GM12865 (cell line): ENCODE measurements at regions not wholly inside any gene's neighbourhood (a gene's known extent, or its start where the extent isn't known, plus 50 kb on each side); places are given as distances from the start of the nearest gene placed in this dataset.

Experiments used
- DNase-seq: peaks from one replicate; pipeline ENCODE4 v3.0.0; 2010; ENCODE audit warnings: low read depth
- H3K4me3 ChIP-seq: 2 replicates; pipeline ENCODE4 v1.5.1; 2011; ENCODE audit warnings: mild to moderate bottlenecking, low read depth, low read length, control low read depth
- CTCF ChIP-seq: IDR thresholded peaks from 2 replicates; pipeline ENCODE4 v1.5.1; 2011; ENCODE audit warnings: low read length, control low read depth, low read depth, inconsistent platforms; ENCODE audit not compliant: insufficient read depth; ENCODE audit errors: missing control alignments

GRCh38 chr2:211045025-211045424, 488.6 kb downstream of the CPS1 start:
- TF ChIP-seq CTCF: no peak
- DNase-seq: no peak

DNA sequence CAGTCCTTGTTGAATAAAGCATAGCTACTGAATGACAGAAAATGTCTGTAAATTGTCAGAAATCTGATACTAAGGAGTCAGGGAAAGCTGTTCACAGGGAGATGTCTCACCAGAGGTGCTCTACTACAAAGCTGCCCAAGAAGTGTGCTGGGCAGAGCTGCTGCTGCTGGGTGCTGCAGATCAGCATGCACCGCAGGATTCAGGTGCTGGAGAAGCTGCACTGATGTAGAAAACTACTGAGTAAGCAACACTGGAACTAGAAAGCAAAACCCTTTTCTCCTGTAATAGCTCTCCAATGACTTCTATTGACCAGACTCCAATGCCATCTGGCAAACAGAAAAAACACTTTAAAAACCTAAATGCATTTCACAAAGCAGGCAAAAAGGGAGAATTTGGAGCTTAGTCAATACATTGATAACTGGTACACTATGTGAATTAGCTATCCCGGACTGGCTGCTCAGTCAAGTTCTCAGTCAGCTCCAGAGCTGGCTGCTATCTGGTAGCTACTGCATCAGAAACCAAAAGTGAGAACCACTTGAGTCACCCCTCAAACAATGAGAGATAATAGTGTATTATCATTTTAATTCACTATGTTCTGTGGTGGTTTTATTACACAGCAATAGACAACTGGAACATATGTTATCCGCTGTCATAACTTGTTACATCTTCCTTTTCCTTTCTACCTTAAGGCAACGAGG, 493.1 kb downstream of the CPS1 start:
- no peak for DNase-seq
- no peak for TF ChIP-seq CTCF
- H3K4me3 ChIP-seq: no peak overlapping the region

More at GRCh38 chr2:211045025-211045424, 488.6 kb downstream of the CPS1 start:
- no peak overlapping the region for H3K4me3 ChIP-seq

- no peak for TF ChIP-seq CTCF
- no peak overlapping the region for H3K4me3 ChIP-seq
- DNase-seq: no peak
These were observed 499.0 kb downstream of the CPS1 start for GRCh38 chr2:211055438-211055837.

DNA sequence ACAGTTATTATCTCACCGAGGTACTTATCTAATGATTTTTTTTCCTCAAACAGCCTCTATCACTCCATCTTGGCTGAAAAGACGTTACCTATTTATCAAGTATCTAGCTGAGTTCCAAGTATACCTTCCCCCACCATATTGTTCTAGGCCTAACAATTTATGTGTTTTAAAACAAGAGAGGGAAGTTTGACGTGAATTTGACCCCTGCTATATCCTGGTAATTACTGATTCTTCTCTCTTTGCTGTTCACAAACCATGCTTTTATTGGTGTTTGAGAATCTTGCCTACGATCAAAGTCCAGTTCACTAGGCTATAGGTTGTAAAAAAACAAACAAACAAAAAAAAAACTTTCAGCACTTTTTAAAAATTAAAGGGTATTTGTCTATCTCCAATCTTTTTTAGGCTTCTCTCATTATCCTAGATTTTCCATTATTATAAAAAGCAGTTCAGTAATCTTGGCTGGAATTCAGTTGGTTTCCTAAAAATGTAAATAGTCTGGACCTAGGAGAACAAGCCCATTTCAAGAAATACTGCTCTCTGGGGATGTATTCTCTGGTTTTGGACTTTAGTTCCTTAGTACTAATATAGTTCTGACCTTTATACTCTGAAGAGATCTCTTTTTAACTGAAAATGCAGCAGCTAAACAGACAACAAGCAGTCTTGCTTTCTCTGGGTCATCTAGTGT, 505.4 kb downstream of the CPS1 start:
- TF ChIP-seq CTCF: no peak
- no peak for DNase-seq
- H3K4me3 ChIP-seq: no peak overlapping the region

GRCh38 chr2:211062297-211062612, 505.9 kb downstream of the CPS1 start:
- DNase-seq: no peak
- no peak for TF ChIP-seq CTCF
- H3K4me3 ChIP-seq: no peak overlapping the region

GRCh38 chr2:211067029-211067428, 510.6 kb downstream of the CPS1 start:
- no peak for TF ChIP-seq CTCF
- H3K4me3 ChIP-seq: no peak overlapping the region
- no peak for DNase-seq
